ENCODE measurements at regions not wholly inside any gene's neighbourhood (a gene's known extent, or its start where the extent isn't known, plus 50 kb on each side); places are given as distances from the start of the nearest gene placed in this dataset.

GRCh38 chr13:109973279-109973678 lies 186.9 kb upstream of the IRS2 start:
- H4K20me1 ChIP-seq: no peaks in the 10 kb centered on the region
- H3K27ac ChIP-seq: no peak overlapping the region
- no peak for TF ChIP-seq Cebpa-rat (IDR thresholded peaks at IDR 0.05)
- H3K4me2 ChIP-seq: no peak overlapping the region
- H3K36me3 ChIP-seq: no peaks in the 10 kb centered on the region
- H3K4me3 ChIP-seq: no peak overlapping the region
- H3K9me3 ChIP-seq: peaks cover 31% of the 10 kb centered on the region
- H3K9ac ChIP-seq: no peak overlapping the region
- H3K4me1 ChIP-seq: peaks cover 38% of the 10 kb centered on the region
- no peaks in the 10 kb centered on the region for H3K27me3 ChIP-seq

- H3K4me3 ChIP-seq: no peak overlapping the region
- H3K27me3 ChIP-seq: no peaks in the 10 kb centered on the region
- peaks cover 24% of the 10 kb centered on the region for H3K4me1 ChIP-seq
- H4K20me1 ChIP-seq: no peaks in the 10 kb centered on the region
- peaks cover 47% of the 10 kb centered on the region for H3K9me3 ChIP-seq
- H3K27ac ChIP-seq: no peak overlapping the region
- H3K9ac ChIP-seq: no peak overlapping the region
- peaks cover under 1% of the 10 kb centered on the region; the same call in 1 of the 2 replicates for H3K36me3 ChIP-seq
- peak overlapping the region; percentile 28 for H3K4me2 ChIP-seq
- no peak for TF ChIP-seq Cebpa-rat (IDR thresholded peaks at IDR 0.05)
Observed at GRCh38 chr13:109971456-109972090, 185.2 kb upstream of the IRS2 start.

GRCh38 chr13:109971006-109971405 lies 184.6 kb upstream of the IRS2 start:
- Histone ChIP-seq H3K4me2 (peak overlapping the region; percentile 28), H3K9ac (no peak overlapping the region), H3K36me3 (peaks cover 6% of the 10 kb centered on the region; the same call in 1 of the 2 replicates), H3K4me1 (peaks cover 19% of the 10 kb centered on the region), H3K27me3 (no peaks in the 10 kb centered on the region), H4K20me1 (no peaks in the 10 kb centered on the region), H3K9me3 (peaks cover 53% of the 10 kb centered on the region), H3K27ac (no peak overlapping the region), H3K4me3 (no peak overlapping the region)
- TF ChIP-seq Cebpa-rat (IDR thresholded peaks at IDR 0.05): no peak

DNA sequence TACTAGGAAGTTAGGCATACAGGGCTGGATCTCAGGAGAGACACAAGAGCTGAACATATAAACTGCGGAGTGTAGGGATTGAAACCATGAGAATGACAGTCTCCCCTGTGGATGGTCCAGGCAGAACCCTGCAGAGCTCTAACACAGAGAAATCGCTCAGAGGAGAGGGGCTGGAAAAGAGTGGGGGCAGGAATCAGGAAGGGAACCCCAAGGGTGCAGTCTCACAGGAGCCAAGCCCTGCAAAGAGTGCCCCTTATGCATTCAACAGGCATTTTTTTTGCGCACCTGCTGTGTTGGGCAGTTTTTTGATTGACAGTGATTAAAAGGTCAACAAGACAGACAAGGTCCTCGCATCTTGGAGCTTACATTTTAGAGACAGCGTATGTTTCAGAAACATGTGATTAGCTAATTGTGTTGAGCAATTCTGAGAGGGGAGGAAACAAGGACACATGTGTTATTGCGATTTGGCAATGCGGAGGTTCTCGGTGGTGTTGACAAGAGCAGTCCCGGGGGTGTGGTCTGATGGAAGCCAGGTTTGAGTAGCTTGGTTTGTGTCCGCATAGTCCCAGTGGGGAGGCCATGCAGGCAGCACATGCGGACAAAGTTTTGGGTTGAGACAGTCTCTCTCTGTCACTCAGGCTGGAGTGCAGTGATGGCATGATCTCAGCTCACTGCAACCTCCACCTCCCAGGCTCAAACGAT lies 182.6 kb upstream of the IRS2 start:
- Histone ChIP-seq H3K4me1 (peaks cover 32% of the 10 kb centered on the region), H3K4me3 (no peak overlapping the region), H3K9ac (no peak overlapping the region), H3K27me3 (no peaks in the 10 kb centered on the region), H3K36me3 (peaks cover 10% of the 10 kb centered on the region; the same call in 1 of the 2 replicates), H4K20me1 (no peaks in the 10 kb centered on the region), H3K27ac (no peak overlapping the region), H3K4me2 (no peak overlapping the region), H3K9me3 (peaks cover 64% of the 10 kb centered on the region)
- no peak for TF ChIP-seq Cebpa-rat (IDR thresholded peaks at IDR 0.05)

- Histone ChIP-seq H3K4me1 (peaks cover 41% of the 10 kb centered on the region), H3K4me2 (peak overlapping the region; percentile 66), H4K20me1 (no peaks in the 10 kb centered on the region), H3K36me3 (peaks cover 10% of the 10 kb centered on the region; the same call in 1 of the 2 replicates), H3K9me3 (peaks cover 47% of the 10 kb centered on the region), H3K27me3 (no peaks in the 10 kb centered on the region), H3K27ac (peak overlapping the region; percentile 63), H3K4me3 (no peak overlapping the region), H3K9ac (peak overlapping the region; percentile 9; the same call in 1 of the 2 replicates)
- TF ChIP-seq Cebpa-rat (IDR thresholded peaks at IDR 0.05): no peak
Observed at GRCh38 chr13:109963960-109964563, 177.7 kb upstream of the IRS2 start.

GRCh38 chr13:109963384-109963783 lies 177.0 kb upstream of the IRS2 start:
- peaks cover 10% of the 10 kb centered on the region; the same call in 1 of the 2 replicates for H3K36me3 ChIP-seq
- H3K9me3 ChIP-seq: peaks cover 47% of the 10 kb centered on the region
- no peaks in the 10 kb centered on the region for H4K20me1 ChIP-seq
- H3K9ac ChIP-seq: no peak overlapping the region
- H3K27ac ChIP-seq: peak overlapping the region; percentile 63
- peak overlapping the region; percentile 66 for H3K4me2 ChIP-seq
- no peak for TF ChIP-seq Cebpa-rat (IDR thresholded peaks at IDR 0.05)
- no peaks in the 10 kb centered on the region for H3K27me3 ChIP-seq
- H3K4me1 ChIP-seq: peaks cover 41% of the 10 kb centered on the region
- H3K4me3 ChIP-seq: no peak overlapping the region

- H4K20me1 ChIP-seq: no peaks in the 10 kb centered on the region
- no peak for TF ChIP-seq Cebpa-rat (IDR thresholded peaks at IDR 0.05)
- no peak overlapping the region for H3K4me3 ChIP-seq
- no peaks in the 10 kb centered on the region for H3K27me3 ChIP-seq
- no peak overlapping the region for H3K9ac ChIP-seq
- peaks cover 32% of the 10 kb centered on the region for H3K9me3 ChIP-seq
- no peak overlapping the region for H3K4me2 ChIP-seq
- H3K4me1 ChIP-seq: peaks cover 31% of the 10 kb centered on the region
- H3K36me3 ChIP-seq: no peaks in the 10 kb centered on the region
- H3K27ac ChIP-seq: no peak overlapping the region
Observed at GRCh38 chr13:109959903-109960302, 173.5 kb upstream of the IRS2 start.

GRCh38 chr13:109957875-109958274 lies 171.5 kb upstream of the IRS2 start:
- Histone ChIP-seq H3K9me3 (peaks cover 32% of the 10 kb centered on the region), H3K9ac (no peak overlapping the region), H3K27me3 (no peaks in the 10 kb centered on the region), H3K4me1 (peaks cover 18% of the 10 kb centered on the region), H3K36me3 (no peaks in the 10 kb centered on the region), H4K20me1 (no peaks in the 10 kb centered on the region), H3K4me2 (no peak overlapping the region), H3K4me3 (no peak overlapping the region), H3K27ac (no peak overlapping the region)
- no peak for TF ChIP-seq Cebpa-rat (IDR thresholded peaks at IDR 0.05)

DNA sequence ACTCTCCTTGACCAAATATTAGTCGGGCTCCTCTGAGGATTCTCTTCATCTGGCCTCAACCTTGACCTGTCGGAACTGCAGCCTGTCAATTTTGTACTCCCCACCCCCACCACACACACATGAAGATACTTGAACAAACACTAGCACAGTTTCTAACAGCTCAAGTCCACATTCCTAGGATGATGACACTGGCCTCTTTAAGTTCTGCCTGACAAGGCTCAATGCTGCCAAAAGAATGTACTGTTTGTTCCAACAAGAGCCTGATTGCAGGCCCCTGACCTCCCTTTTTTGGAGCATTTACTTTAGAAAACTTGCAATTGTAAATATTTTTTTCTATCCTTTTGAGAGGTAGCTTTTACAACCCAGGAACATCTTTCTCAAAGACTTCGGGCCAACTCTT lies 169.2 kb upstream of the IRS2 start:
- H3K9me3 ChIP-seq: peaks cover 36% of the 10 kb centered on the region
- no peaks in the 10 kb centered on the region for H4K20me1 ChIP-seq
- TF ChIP-seq Cebpa-rat (IDR thresholded peaks at IDR 0.05): no peak
- H3K4me2 ChIP-seq: no peak overlapping the region
- H3K9ac ChIP-seq: no peak overlapping the region
- no peaks in the 10 kb centered on the region for H3K36me3 ChIP-seq
- no peaks in the 10 kb centered on the region for H3K27me3 ChIP-seq
- H3K4me3 ChIP-seq: no peak overlapping the region
- H3K4me1 ChIP-seq: peaks cover 7% of the 10 kb centered on the region
- no peak overlapping the region for H3K27ac ChIP-seq

- no peak for TF ChIP-seq Cebpa-rat (IDR thresholded peaks at IDR 0.05)
- Histone ChIP-seq H3K9me3 (peaks cover 40% of the 10 kb centered on the region), H3K4me3 (no peak overlapping the region), H3K27me3 (no peaks in the 10 kb centered on the region), H3K9ac (no peak overlapping the region), H3K4me2 (peak overlapping the region; percentile 37; the same call in 1 of the 2 replicates), H3K36me3 (no peaks in the 10 kb centered on the region), H3K27ac (no peak overlapping the region), H3K4me1 (peaks cover 7% of the 10 kb centered on the region), H4K20me1 (no peaks in the 10 kb centered on the region)
Observed at GRCh38 chr13:109954441-109954840, 168.1 kb upstream of the IRS2 start.

Measured in BLaER1 (cell line).